Spleen (tissue), 7 donors: ENCODE measurements at regions not wholly inside any gene's neighbourhood (a gene's known extent, or its start where the extent isn't known, plus 50 kb on each side); places are given as distances from the start of the nearest gene placed in this dataset.

Experiments used
- POLR2A ChIP-seq, 3 donors: fragments of 450-650 bp; IDR thresholded peaks; one replicate each; pipeline ENCODE4 v1.5.1; 2017; ENCODE audit warnings: antibody characterized with exemption in 3 of 3, mild to moderate bottlenecking in 1 of 3
- TF ChIP-seq, protein P1 (sequence below), 11 experiments: fragments of 200-600 bp in 7 of 11; fragments of 450-650 bp in 4 of 11; sonication (generic) in 4 of 11; IDR thresholded peaks in 8 of 11; conservative IDR thresholded peaks in 3 of 11; 1 replicate in 7 of 11; 2 replicates in 4 of 11; pipeline versions ENCODE4 v1.4.0 to v1.8.0; 2016 to 2021; ENCODE audit warnings: antibody characterized with exemption in 11 of 11, inconsistent platforms in 4 of 11, mild to moderate bottlenecking in 1 of 11
- donor health status: DM: no; HTN: no; CAD: no; lungs with moderate emphysema.
- donor health status: DM: no; HTN: no; CAD: no.
- donor health status: DM: no; HTN: no; CAD: no.

DNA sequence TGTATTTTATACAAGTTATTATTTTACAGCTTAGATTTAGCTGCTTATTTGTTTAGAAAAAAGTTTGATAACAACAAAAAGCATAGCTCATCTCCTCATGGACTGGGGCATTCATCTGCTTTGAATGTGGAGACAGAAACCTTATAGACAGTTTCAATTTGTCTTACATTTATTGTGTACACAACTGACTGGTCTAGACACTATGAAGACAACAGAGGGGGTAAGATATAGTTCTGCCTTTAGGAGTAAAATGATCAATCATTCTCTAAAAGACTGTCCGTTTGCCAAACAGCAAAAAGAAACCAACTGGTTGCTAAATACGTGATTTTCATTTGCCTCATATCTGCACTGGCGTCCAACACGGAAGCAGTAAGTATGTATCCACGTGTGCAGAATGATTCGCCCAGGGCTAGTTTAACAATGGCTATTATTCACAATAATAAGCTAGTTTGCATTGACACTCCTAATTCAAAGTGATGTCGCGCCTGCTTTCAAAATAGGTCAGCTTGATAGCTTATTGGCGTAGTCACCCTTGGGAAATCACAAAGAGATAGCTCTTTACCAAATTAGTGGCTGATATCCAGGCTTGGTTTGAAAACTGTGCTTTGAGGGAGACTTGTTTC is 153.6 kb downstream of the BMP2 start:
- TF ChIP-seq, protein P1, sequence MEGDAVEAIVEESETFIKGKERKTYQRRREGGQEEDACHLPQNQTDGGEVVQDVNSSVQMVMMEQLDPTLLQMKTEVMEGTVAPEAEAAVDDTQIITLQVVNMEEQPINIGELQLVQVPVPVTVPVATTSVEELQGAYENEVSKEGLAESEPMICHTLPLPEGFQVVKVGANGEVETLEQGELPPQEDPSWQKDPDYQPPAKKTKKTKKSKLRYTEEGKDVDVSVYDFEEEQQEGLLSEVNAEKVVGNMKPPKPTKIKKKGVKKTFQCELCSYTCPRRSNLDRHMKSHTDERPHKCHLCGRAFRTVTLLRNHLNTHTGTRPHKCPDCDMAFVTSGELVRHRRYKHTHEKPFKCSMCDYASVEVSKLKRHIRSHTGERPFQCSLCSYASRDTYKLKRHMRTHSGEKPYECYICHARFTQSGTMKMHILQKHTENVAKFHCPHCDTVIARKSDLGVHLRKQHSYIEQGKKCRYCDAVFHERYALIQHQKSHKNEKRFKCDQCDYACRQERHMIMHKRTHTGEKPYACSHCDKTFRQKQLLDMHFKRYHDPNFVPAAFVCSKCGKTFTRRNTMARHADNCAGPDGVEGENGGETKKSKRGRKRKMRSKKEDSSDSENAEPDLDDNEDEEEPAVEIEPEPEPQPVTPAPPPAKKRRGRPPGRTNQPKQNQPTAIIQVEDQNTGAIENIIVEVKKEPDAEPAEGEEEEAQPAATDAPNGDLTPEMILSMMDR (IDR thresholded peaks at IDR 0.05 in 8 of 11, conservative IDR thresholded peaks at IDR 0.05 in 3 of 11): no peak
- no peak for TF ChIP-seq POLR2A (IDR thresholded peaks at IDR 0.05)
